NCI-H510A treated with DMSO at 0.1 percent for 48 hours (cell line): ENCODE measurements at regions not wholly inside any gene's neighbourhood (a gene's known extent, or its start where the extent isn't known, plus 50 kb on each side); places are given as distances from the start of the nearest gene placed in this dataset.

Source experiments
- DNase-seq: peaks from one replicate; lab custom pipeline; 2025; lab: John Stamatoyannopoulos, UW

- DNase-seq: no peak
Observed at GRCh38 chr11:88448131-88448670, 110.7 kb upstream of the CTSC start.

- DNase-seq: no peak
Observed at GRCh38 chr11:88447281-88447680, 109.7 kb upstream of the CTSC start.

- DNase-seq: no peak
Observed at GRCh38 chr11:88439356-88439755, 101.8 kb upstream of the CTSC start.

GRCh38 chr11:88438721-88439120, 101.2 kb upstream of the CTSC start:
- no peak for DNase-seq

- DNase-seq: no peak
Observed at GRCh38 chr11:88435415-88435814, 97.9 kb upstream of the CTSC start.

- no peak for DNase-seq
Observed at GRCh38 chr11:88434333-88434976, 96.9 kb upstream of the CTSC start.

GRCh38 chr11:88433536-88434230, 96.1 kb upstream of the CTSC start:
- no peak for DNase-seq

GRCh38 chr11:88431675-88432341, 94.3 kb upstream of the CTSC start:
- peak; percentile 7 for DNase-seq

- DNase-seq: peak; percentile 55
Observed at GRCh38 chr11:88428959-88429358, 91.4 kb upstream of the CTSC start.

- DNase-seq: no peak
Observed at GRCh38 chr11:88427719-88428118, 90.2 kb upstream of the CTSC start.

- no peak for DNase-seq
Observed at GRCh38 chr11:88424881-88425280, 87.3 kb upstream of the CTSC start.

GRCh38 chr11:88421530-88421929, 84.0 kb upstream of the CTSC start:
- no peak for DNase-seq

- DNase-seq: no peak
Observed at GRCh38 chr11:88420165-88420791, 82.7 kb upstream of the CTSC start.

- DNase-seq: peak; percentile 76
Observed at GRCh38 chr11:88418508-88418907, 81.0 kb upstream of the CTSC start.

GRCh38 chr11:88415495-88415894, 78.0 kb upstream of the CTSC start:
- DNase-seq: no peak

- DNase-seq: no peak
Observed at GRCh38 chr11:88414981-88415413, 77.5 kb upstream of the CTSC start.

GRCh38 chr11:88414385-88414861, 76.9 kb upstream of the CTSC start:
- peak; percentile 59 for DNase-seq

GRCh38 chr11:88411265-88411664, 73.7 kb upstream of the CTSC start:
- DNase-seq: no peak

- no peak for DNase-seq
Observed at GRCh38 chr11:88410656-88411055, 73.1 kb upstream of the CTSC start.

- DNase-seq: no peak
Observed at GRCh38 chr11:88410056-88410455, 72.5 kb upstream of the CTSC start.

GRCh38 chr11:88406876-88407275, 69.3 kb upstream of the CTSC start:
- DNase-seq: no peak

- DNase-seq: no peak
Observed at GRCh38 chr11:88405853-88406252, 68.3 kb upstream of the CTSC start.
